Endothelial cell of umbilical vein (primary cell): ENCODE measurements at regions not wholly inside any gene's neighbourhood (a gene's known extent, or its start where the extent isn't known, plus 50 kb on each side); places are given as distances from the start of the nearest gene placed in this dataset.

Source experiments
- BruUV-seq: library from RNA; stranded (reverse); fragments of 400-500 nt; replicated peaks from 2 replicates; lab custom pipeline; 2021; lab: Mats Ljungman, UMichigan
- CTCF ChIA-PET: fragments of 300-600, 350-600 bp; sonication (Branson Sonifier 250); formaldehyde crosslinking; loops from one replicate; lab custom pipeline; 2021; ENCODE audit warnings: antibody characterized with exemption, inconsistent platforms; lab: Charles Lee
- POLR2A ChIA-PET: fragments of 300-600, 350-600 bp; sonication (Branson Sonifier 250); formaldehyde crosslinking; loops from one replicate; lab custom pipeline; 2021; ENCODE audit warnings: antibody characterized with exemption, inconsistent platforms; lab: Charles Lee
- DNase-seq: peaks from one replicate; pipeline ENCODE4 v3.0.0-alpha.2; 2011; ENCODE audit warnings: low read depth, low spot score
- FAIRE-seq: peaks from 2 replicates; lab custom pipeline; 2011; peaks lifted over from hg19 to GRCh38; lab: Jason Lieb, UNC
- H2AFZ ChIP-seq: 2 replicates; pipeline ENCODE4 v1.6.0; 2012; ENCODE audit warnings: low read depth, low read length, control low read depth, inconsistent platforms
- H3K27ac ChIP-seq: 2 replicates; pipeline ENCODE4 v1.5.1; 2011; ENCODE audit warnings: low read depth, mild to moderate bottlenecking, control low read depth, low read length, moderate library complexity; ENCODE audit not compliant: insufficient read depth
- H3K27me3 ChIP-seq, 2 experiments: 2 replicates each; pipeline versions ENCODE4 v1.6.0 to v1.6.1; 2011; ENCODE audit warnings: low read length in 2 of 2, mixed read lengths in 1 of 2; ENCODE audit not compliant: control insufficient read depth in 2 of 2, insufficient read depth in 2 of 2
- H3K36me3 ChIP-seq, 2 experiments: 2 replicates in 1 of 2; 3 replicates in 1 of 2; pipeline ENCODE4 v1.5.1; 2011; ENCODE audit warnings: low read length in 2 of 2, mild to moderate bottlenecking in 1 of 2, moderate library complexity in 1 of 2; ENCODE audit not compliant: control insufficient read depth in 2 of 2, insufficient read depth in 2 of 2; ENCODE audit errors: extremely low read depth in 1 of 2
- H3K4me1 ChIP-seq: 3 replicates; pipeline ENCODE4 v1.5.1; 2011; ENCODE audit warnings: mild to moderate bottlenecking, low read length; ENCODE audit not compliant: control insufficient read depth, insufficient read depth; ENCODE audit errors: extremely low read depth
- H3K4me2 ChIP-seq: 2 replicates; pipeline ENCODE4 v1.6.1; 2011; ENCODE audit warnings: low read length, control low read depth, mixed read lengths; ENCODE audit not compliant: insufficient read depth
- H3K4me3 ChIP-seq, 3 experiments: fragments of 200-600 bp in 1 of 3; sonication (generic), shearing (Covaris generic) in 1 of 3; replicated peaks in 1 of 3; 2 replicates each; pipeline ENCODE4 v1.5.1; 2011 to 2016; ENCODE audit warnings: control low read depth in 3 of 3, low read length in 3 of 3, mild to moderate bottlenecking in 2 of 3, inconsistent platforms in 1 of 3, low read depth in 1 of 3, moderate library complexity in 1 of 3; ENCODE audit not compliant: insufficient read depth in 1 of 3
- H3K79me2 ChIP-seq: 2 replicates; pipeline ENCODE4 v1.6.0; 2012; ENCODE audit warnings: low read length, inconsistent platforms; ENCODE audit not compliant: control insufficient read depth, insufficient read depth
- H3K9ac ChIP-seq: replicated peaks from 2 replicates; pipeline ENCODE3; 2011; ENCODE audit warnings: low read length, control low read depth; ENCODE audit not compliant: insufficient read depth; ENCODE audit errors: extremely low read depth
- H3K9me1 ChIP-seq: replicated peaks from 3 replicates; pipeline ENCODE4 v1.6.0; 2011; ENCODE audit warnings: mild to moderate bottlenecking, low read length; ENCODE audit not compliant: control insufficient read depth, insufficient read depth; ENCODE audit errors: extremely low read depth
- H3K9me3 ChIP-seq: replicated peaks from 2 replicates; pipeline ENCODE4 v1.5.1; 2012; ENCODE audit warnings: low read length, inconsistent platforms; ENCODE audit not compliant: control insufficient read depth, insufficient read depth
- H4K20me1 ChIP-seq: replicated peaks from 2 replicates; pipeline ENCODE3; 2011; ENCODE audit warnings: mild to moderate bottlenecking, low read length; ENCODE audit not compliant: control insufficient read depth, insufficient read depth; ENCODE audit errors: extremely low read depth
- EZH2 ChIP-seq: IDR thresholded peaks from 2 replicates; pipeline ENCODE4 v1.6.1; 2012; ENCODE audit warnings: borderline replicate concordance, low read depth, mild to moderate bottlenecking, moderate library complexity, low read length, inconsistent platforms; ENCODE audit not compliant: severe bottlenecking
- FOS ChIP-seq: IDR thresholded peaks from 2 replicates; pipeline ENCODE4 v1.6.1; 2011; ENCODE audit warnings: mild to moderate bottlenecking, low read length, moderate library complexity, borderline replicate concordance; ENCODE audit not compliant: insufficient read depth
- GATA2 ChIP-seq: IDR thresholded peaks from 2 replicates; pipeline ENCODE4 v1.7.0; 2011; ENCODE audit warnings: low read depth, mild to moderate bottlenecking, moderate library complexity, mixed read lengths, low read length; ENCODE audit not compliant: insufficient read length, insufficient read depth
- JUN ChIP-seq: IDR thresholded peaks from 2 replicates; pipeline ENCODE4 v1.6.1; 2011; ENCODE audit warnings: borderline replicate concordance, low read depth; ENCODE audit not compliant: insufficient read length, insufficient read depth
- MYC ChIP-seq: IDR thresholded peaks from one replicate; pipeline ENCODE4 v1.6.1; 2011; ENCODE audit warnings: mild to moderate bottlenecking, low read depth, low read length
- POLR2A ChIP-seq: IDR thresholded peaks from 2 replicates; pipeline ENCODE4 v1.6.1; 2012; ENCODE audit warnings: low read depth, mild to moderate bottlenecking, control low read depth, low read length
- POLR2AphosphoS5 ChIP-seq: IDR thresholded peaks from 2 replicates; pipeline ENCODE4 v1.6.1; 2012; ENCODE audit warnings: low read depth, mild to moderate bottlenecking, control low read depth, low read length, moderate library complexity; ENCODE audit not compliant: insufficient read depth
- dilution Hi-C: fragments of 300-500 bp; cut with MboI; formaldehyde crosslinking; loops from one replicate; pipeline ENCODE4 v1.15.0; 2019; ENCODE audit warnings: low sequenced_read_pairs; ENCODE audit not compliant: extremely low pct_ligation_motif_present
- intact Hi-C: fragments of 100-400 bp; cut with micrococcal nuclease; formaldehyde crosslinking; loops from one replicate; pipeline ENCODE4 v1.10.0; 2022
- TF ChIP-seq, protein P1 (sequence below), 2 donors: IDR thresholded peaks; 1 replicate in 1 of 2; 2 replicates in 1 of 2; pipeline ENCODE4 v1.5.1; 2011; ENCODE audit warnings: low read length in 2 of 2, mild to moderate bottlenecking in 2 of 2, moderate library complexity in 2 of 2, control low read depth in 1 of 2, inconsistent platforms in 1 of 2, low read depth in 1 of 2; ENCODE audit not compliant: insufficient read depth in 1 of 2; ENCODE audit errors: extremely low read depth in 1 of 2
- TF ChIP-seq, protein P2 (sequence below): IDR thresholded peaks from 2 replicates; pipeline ENCODE4 v1.6.1; 2011; ENCODE audit not compliant: insufficient read depth, insufficient read length

DNA sequence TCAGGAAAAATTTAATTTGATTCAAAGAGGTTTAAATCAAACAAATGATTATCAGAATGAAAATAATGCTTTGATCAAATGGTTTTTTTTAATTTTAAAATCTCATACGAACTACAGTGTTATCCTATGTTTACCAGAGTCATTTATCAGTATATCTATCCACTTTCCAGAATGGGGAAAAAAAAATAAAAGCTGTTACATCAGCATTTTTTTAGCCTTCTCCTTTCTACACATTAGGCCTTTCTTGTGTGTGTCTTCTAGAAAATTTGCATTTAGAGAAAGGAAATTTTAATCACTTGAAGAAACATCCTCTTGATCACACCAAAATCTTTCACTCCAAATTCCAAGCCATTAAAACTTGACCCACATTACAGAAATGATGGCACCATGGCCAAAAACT, 608.9 kb upstream of the ID2 start:
- Histone ChIP-seq H3K9me1 (no peaks in the 10 kb centered on the region), H3K27me3 (no peaks in the 10 kb centered on the region), H3K36me3 (no peaks in the 10 kb centered on the region), H3K9me3 (no peaks in the 10 kb centered on the region), H3K27ac (no peak overlapping the region), H3K79me2 (no peaks in the 10 kb centered on the region), H3K4me3 (no peak overlapping the region), H4K20me1 (no peaks in the 10 kb centered on the region), H3K4me1 (no peaks in the 10 kb centered on the region), H3K9ac (no peak overlapping the region), H3K4me2 (no peak overlapping the region), H2AFZ (no peak overlapping the region)
- dilution Hi-C loops = no loop called here
- intact Hi-C loops = no loop called here
- no peak for DNase-seq
- TF ChIP-seq MYC = no peak
- TF ChIP-seq, protein P1, sequence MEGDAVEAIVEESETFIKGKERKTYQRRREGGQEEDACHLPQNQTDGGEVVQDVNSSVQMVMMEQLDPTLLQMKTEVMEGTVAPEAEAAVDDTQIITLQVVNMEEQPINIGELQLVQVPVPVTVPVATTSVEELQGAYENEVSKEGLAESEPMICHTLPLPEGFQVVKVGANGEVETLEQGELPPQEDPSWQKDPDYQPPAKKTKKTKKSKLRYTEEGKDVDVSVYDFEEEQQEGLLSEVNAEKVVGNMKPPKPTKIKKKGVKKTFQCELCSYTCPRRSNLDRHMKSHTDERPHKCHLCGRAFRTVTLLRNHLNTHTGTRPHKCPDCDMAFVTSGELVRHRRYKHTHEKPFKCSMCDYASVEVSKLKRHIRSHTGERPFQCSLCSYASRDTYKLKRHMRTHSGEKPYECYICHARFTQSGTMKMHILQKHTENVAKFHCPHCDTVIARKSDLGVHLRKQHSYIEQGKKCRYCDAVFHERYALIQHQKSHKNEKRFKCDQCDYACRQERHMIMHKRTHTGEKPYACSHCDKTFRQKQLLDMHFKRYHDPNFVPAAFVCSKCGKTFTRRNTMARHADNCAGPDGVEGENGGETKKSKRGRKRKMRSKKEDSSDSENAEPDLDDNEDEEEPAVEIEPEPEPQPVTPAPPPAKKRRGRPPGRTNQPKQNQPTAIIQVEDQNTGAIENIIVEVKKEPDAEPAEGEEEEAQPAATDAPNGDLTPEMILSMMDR (IDR thresholded peaks at IDR 0.05; ENCODE audit: extremely low read depth in 1 of 2, insufficient read depth in 1 of 2, low read depth in 1 of 2, low read length in 2 of 2) = no peak
- no peak for TF ChIP-seq FOS
- TF ChIP-seq GATA2 = no peak
- no peak for TF ChIP-seq EZH2
- TF ChIP-seq POLR2AphosphoS5 = no peak
- TF ChIP-seq JUN = no peak
- TF ChIP-seq, protein P2, sequence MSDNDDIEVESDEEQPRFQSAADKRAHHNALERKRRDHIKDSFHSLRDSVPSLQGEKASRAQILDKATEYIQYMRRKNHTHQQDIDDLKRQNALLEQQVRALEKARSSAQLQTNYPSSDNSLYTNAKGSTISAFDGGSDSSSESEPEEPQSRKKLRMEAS = no peak
- no peak for TF ChIP-seq POLR2A
- ChIA-PET POLR2A (no interaction called here), CTCF (no interaction called here)
- BruUV-seq = no TSS peak
- FAIRE-seq = no peak
